Right lobe of liver (tissue), 6 donors: ENCODE measurements at regions not wholly inside any gene's neighbourhood (a gene's known extent, or its start where the extent isn't known, plus 50 kb on each side); places are given as distances from the start of the nearest gene placed in this dataset.

ENCODE experiments used
- ATAC-seq, 4 donors: fragments of 200-7000 bp; cut with Tn5 transposase; one replicate each; pipeline ENCODE4 v1.9.1; 2020; ENCODE audit warnings: mild to moderate bottlenecking in 4 of 4, moderate library complexity in 4 of 4
- DNase-seq, 3 donors: peaks; one replicate each; pipeline ENCODE4 v3.0.0-alpha.2; 2020
- H3K27ac ChIP-seq, 3 donors: fragments of 200-600 bp; one replicate each; pipeline ENCODE4 v1.8.0; 2022
- H3K27me3 ChIP-seq, 2 donors: fragments of 200-600 bp; one replicate each; pipeline ENCODE4 v1.8.0; 2022
- H3K36me3 ChIP-seq, 4 donors: fragments of 200-600 bp; sonication (generic) in 1 of 4; one replicate each; pipeline versions ENCODE4 v1.5.1 to v1.8.0; 2017 to 2022; ENCODE audit warnings: control low read depth in 1 of 4
- H3K4me1 ChIP-seq, 4 donors: fragments of 200-600 bp; sonication (generic) in 1 of 4; one replicate each; pipeline versions ENCODE4 v1.5.1 to v1.8.0; 2017 to 2022; ENCODE audit warnings: control low read depth in 1 of 4
- H3K4me3 ChIP-seq, 3 donors: fragments of 200-600 bp; one replicate each; pipeline ENCODE4 v1.8.0; 2022
- H3K9me3 ChIP-seq, 4 donors: fragments of 200-600 bp; sonication (generic) in 1 of 4; one replicate each; pipeline versions ENCODE4 v1.5.1 to v1.8.0; 2017 to 2022; ENCODE audit warnings: control low read depth in 1 of 4
- POLR2A ChIP-seq: fragments of 450-650 bp; IDR thresholded peaks from one replicate; pipeline ENCODE4 v1.6.1; 2017; ENCODE audit warnings: antibody characterized with exemption, mild to moderate bottlenecking
- WGBS: methylation state at CpG from one replicate; pipeline ENCODE4 v1.1.6; 2018; ENCODE audit warnings: low coverage, low lambda C conversion rate; ENCODE audit not compliant: insufficient coverage; ENCODE audit errors: missing lambda C conversion rate; 5-methylcytosine and 5-hydroxymethylcytosine counted together
- intact Hi-C, 2 donors: fragments of 100-400 bp; cut with DNase I; formaldehyde crosslinking; loops; one replicate each; pipeline versions ENCODE4 v1.11.2 to v1.14.1; 2022
- TF ChIP-seq, protein P1 (sequence below), 4 donors: fragments of 200-600 bp in 3 of 4; fragments of 450-650 bp in 1 of 4; IDR thresholded peaks; one replicate each; pipeline versions ENCODE4 v1.5.1 to v1.8.0; 2016 to 2022; ENCODE audit warnings: antibody characterized with exemption in 4 of 4, mild to moderate bottlenecking in 2 of 4
- donor health status: DM: no; HTN: yes; CAD: no.
- donor health status: DM: no; HTN: no; CAD: no.
- donor health status: DM: no; HTN: no; CAD: no.
- donor health status: DM: no; HTN: yes; CAD: no.
- donor health status: DM: no; HTN: yes; CAD: no.

DNA sequence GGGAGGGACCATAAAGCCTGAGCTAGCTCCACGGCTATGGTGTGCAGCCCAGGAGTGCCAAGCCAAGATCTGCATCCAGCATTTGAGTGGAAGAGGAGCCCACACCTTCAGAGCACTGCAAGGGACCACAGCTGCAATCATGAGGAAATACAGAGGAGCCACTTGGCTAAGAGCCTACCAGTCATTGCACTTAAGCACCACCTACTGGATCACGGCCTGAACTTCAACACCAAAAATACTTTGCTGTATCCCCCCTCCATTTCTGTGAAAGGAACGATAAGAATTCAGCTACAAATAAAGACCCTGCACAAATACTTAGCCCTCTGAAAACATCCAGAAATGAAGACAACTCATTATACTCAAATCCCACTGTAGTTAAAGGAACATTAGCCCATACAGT lies 545.3 kb downstream of the TSN start:
- TF ChIP-seq, protein P1, sequence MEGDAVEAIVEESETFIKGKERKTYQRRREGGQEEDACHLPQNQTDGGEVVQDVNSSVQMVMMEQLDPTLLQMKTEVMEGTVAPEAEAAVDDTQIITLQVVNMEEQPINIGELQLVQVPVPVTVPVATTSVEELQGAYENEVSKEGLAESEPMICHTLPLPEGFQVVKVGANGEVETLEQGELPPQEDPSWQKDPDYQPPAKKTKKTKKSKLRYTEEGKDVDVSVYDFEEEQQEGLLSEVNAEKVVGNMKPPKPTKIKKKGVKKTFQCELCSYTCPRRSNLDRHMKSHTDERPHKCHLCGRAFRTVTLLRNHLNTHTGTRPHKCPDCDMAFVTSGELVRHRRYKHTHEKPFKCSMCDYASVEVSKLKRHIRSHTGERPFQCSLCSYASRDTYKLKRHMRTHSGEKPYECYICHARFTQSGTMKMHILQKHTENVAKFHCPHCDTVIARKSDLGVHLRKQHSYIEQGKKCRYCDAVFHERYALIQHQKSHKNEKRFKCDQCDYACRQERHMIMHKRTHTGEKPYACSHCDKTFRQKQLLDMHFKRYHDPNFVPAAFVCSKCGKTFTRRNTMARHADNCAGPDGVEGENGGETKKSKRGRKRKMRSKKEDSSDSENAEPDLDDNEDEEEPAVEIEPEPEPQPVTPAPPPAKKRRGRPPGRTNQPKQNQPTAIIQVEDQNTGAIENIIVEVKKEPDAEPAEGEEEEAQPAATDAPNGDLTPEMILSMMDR (IDR thresholded peaks at IDR 0.05): no peak
- no peak for TF ChIP-seq POLR2A
- no peak for ATAC-seq

GRCh38 chr2:122307763-122308162 lies 552.3 kb downstream of the TSN start:
- Histone ChIP-seq H3K27me3 (no peaks in the 10 kb centered on the region), H3K4me1 (no peaks in the 10 kb centered on the region), H3K4me3 (no peak overlapping the region), H3K9me3 (no peaks in the 10 kb centered on the region), H3K27ac (no peak overlapping the region), H3K36me3 (no peaks in the 10 kb centered on the region)
- DNase-seq (peak in 1 of 3 donors; percentile 18), ATAC-seq (peak in 1 of 4 donors; percentile 60)
- WGBS: 17% methylated on average over 8 of the region's 8 CpGs
- no peak for TF ChIP-seq POLR2A
- TF ChIP-seq, protein P1 (IDR thresholded peaks at IDR 0.05): no peak
- intact Hi-C loops: no loop called here

More for the DNA sequence above, 545.3 kb downstream of the TSN start:
- H3K36me3 ChIP-seq: no peaks in the 10 kb centered on the region
- H3K4me1 ChIP-seq: no peaks in the 10 kb centered on the region
- no peaks in the 10 kb centered on the region for H3K9me3 ChIP-seq
- DNase-seq: no peak
- no peak overlapping the region for H3K4me3 ChIP-seq
- H3K27me3 ChIP-seq: no peaks in the 10 kb centered on the region
- intact Hi-C loops: no loop called here
- H3K27ac ChIP-seq: no peak overlapping the region
- no CpG with 5 or more reads among the region's 3 CpGs for WGBS

- no peak for TF ChIP-seq POLR2A
- TF ChIP-seq, protein P1 (IDR thresholded peaks at IDR 0.05): no peak
- no peak for ATAC-seq
- Histone ChIP-seq H3K27me3 (no peaks in the 10 kb centered on the region), H3K4me1 (no peaks in the 10 kb centered on the region), H3K36me3 (no peaks in the 10 kb centered on the region), H3K4me3 (no peak overlapping the region), H3K27ac (no peak overlapping the region), H3K9me3 (no peaks in the 10 kb centered on the region)
- DNase-seq: no peak
- 50% methylated on average over 5 of the region's 5 CpGs for WGBS
- intact Hi-C loops: no loop called here
Measured at GRCh38 chr2:122315306-122315705, 559.9 kb downstream of the TSN start.

- H3K27ac ChIP-seq: no peak overlapping the region
- intact Hi-C loops: no loop called here
- no peak overlapping the region for H3K4me3 ChIP-seq
- no peaks in the 10 kb centered on the region for H3K4me1 ChIP-seq
- no peaks in the 10 kb centered on the region for H3K36me3 ChIP-seq
- no peaks in the 10 kb centered on the region for H3K9me3 ChIP-seq
- H3K27me3 ChIP-seq: no peaks in the 10 kb centered on the region
- TF ChIP-seq POLR2A: no peak
- TF ChIP-seq, protein P1 (IDR thresholded peaks at IDR 0.05): no peak
- no peak for DNase-seq
- no peak for ATAC-seq
- WGBS: 59% methylated on average over 4 of the region's 4 CpGs
Measured at GRCh38 chr2:122319539-122320132, 564.2 kb downstream of the TSN start.

DNA sequence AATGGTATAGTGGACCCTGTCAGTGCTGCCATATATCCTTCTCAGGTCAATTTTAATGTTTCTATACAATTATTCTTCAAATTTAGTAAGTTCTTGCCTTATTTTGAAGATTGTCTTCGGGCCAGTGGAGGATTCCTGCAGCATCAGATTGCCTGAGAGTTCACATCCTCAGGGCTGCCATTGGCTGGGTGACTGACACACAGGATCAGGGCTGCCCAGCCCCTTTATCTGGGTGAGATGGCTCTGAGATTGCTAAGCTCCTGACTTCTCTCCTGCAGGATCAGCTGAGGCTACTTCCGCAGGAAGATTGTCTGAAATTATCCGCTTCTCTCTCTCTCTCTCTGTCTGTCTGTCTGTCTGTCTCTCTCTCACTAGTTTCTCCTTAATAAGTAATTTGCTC lies 567.4 kb downstream of the TSN start:
- H3K4me3 ChIP-seq: no peak overlapping the region
- no peak for DNase-seq
- H3K36me3 ChIP-seq: no peaks in the 10 kb centered on the region
- H3K27me3 ChIP-seq: no peaks in the 10 kb centered on the region
- ATAC-seq: no peak
- no peaks in the 10 kb centered on the region for H3K9me3 ChIP-seq
- TF ChIP-seq, protein P1 (IDR thresholded peaks at IDR 0.05): no peak
- TF ChIP-seq POLR2A: no peak
- H3K27ac ChIP-seq: no peak overlapping the region
- 79% methylated on average over 2 of the region's 3 CpGs for WGBS
- intact Hi-C loops: no loop called here
- H3K4me1 ChIP-seq: no peaks in the 10 kb centered on the region
